B cell (primary cell): ENCODE measurements at regions not wholly inside any gene's neighbourhood (a gene's known extent, or its start where the extent isn't known, plus 50 kb on each side); places are given as distances from the start of the nearest gene placed in this dataset.
"Not testable (repeated sequence)": the region's sequence is repeated elsewhere in the genome, so short reads cannot be mapped to it uniquely, and the experiment has no call there.

ENCODE experiments used
- ATAC-seq: fragments of 200-7000 bp; cut with Tn5 transposase; one replicate; pipeline ENCODE4 v1.10.0; 2021; ENCODE audit warnings: low read depth, mild to moderate bottlenecking, moderate number of reproducible peaks, moderate library complexity
- CTCF ChIA-PET: fragments of 350-600 bp; sonication (Branson Sonifier 250); formaldehyde crosslinking; loops from one replicate; lab custom pipeline; 2021; ENCODE audit warnings: antibody characterized with exemption, inconsistent platforms; lab: Charles Lee
- POLR2A ChIA-PET: fragments of 350-600 bp; sonication (Branson Sonifier 250); formaldehyde crosslinking; loops from one replicate; lab custom pipeline; 2021; ENCODE audit warnings: antibody characterized with exemption; lab: Charles Lee
- DNase-seq: peaks from one replicate; pipeline ENCODE4 v3.0.0; 2013
- H2AFZ ChIP-seq: 2 replicates; pipeline ENCODE4 v1.6.1; 2012; ENCODE audit warnings: mild to moderate bottlenecking, low read depth, low read length; ENCODE audit not compliant: insufficient read depth, poor library complexity, severe bottlenecking
- H3K27ac ChIP-seq, 2 donors: 1 replicate in 1 of 2; 2 replicates in 1 of 2; pipeline ENCODE4 v1.5.1; 2012 to 2013; ENCODE audit warnings: low read length in 2 of 2, mild to moderate bottlenecking in 2 of 2, moderate library complexity in 1 of 2
- H3K27me3 ChIP-seq, 4 experiments: fragments of 200-600 bp in 1 of 4; sonication (generic) in 1 of 4; replicated peaks in 1 of 4; 1 replicate in 2 of 4; 2 replicates in 2 of 4; pipeline versions ENCODE4 v1.6.1 to v1.7.0; 2013 to 2016; ENCODE audit warnings: low read length in 3 of 4, mild to moderate bottlenecking in 2 of 4, mixed read lengths in 1 of 4, moderate library complexity in 1 of 4; ENCODE audit not compliant: insufficient read depth in 4 of 4, control insufficient read depth in 3 of 4; ENCODE audit errors: control extremely low read depth in 1 of 4
- H3K36me3 ChIP-seq, 2 experiments: replicated peaks in 1 of 2; 1 replicate in 1 of 2; 2 replicates in 1 of 2; pipeline versions ENCODE4 v1.6.1 to v1.7.1; 2013; ENCODE audit warnings: low read length in 1 of 2; ENCODE audit not compliant: insufficient read depth in 2 of 2, control insufficient read depth in 1 of 2; ENCODE audit errors: control extremely low read depth in 1 of 2, extremely low read depth in 1 of 2
- H3K4me1 ChIP-seq, 2 donors: fragments of 200-600 bp in 1 of 2; sonication (generic) in 1 of 2; 1 replicate in 1 of 2; 2 replicates in 1 of 2; pipeline versions ENCODE4 v1.5.1 to v1.6.1; 2013 to 2017; ENCODE audit warnings: low read length in 2 of 2; ENCODE audit not compliant: control insufficient read depth in 2 of 2, insufficient read depth in 2 of 2
- H3K4me2 ChIP-seq: replicated peaks from 2 replicates; pipeline ENCODE3; 2012; ENCODE audit warnings: mild to moderate bottlenecking, low read depth, low read length; ENCODE audit not compliant: poor library complexity, severe bottlenecking
- H3K4me3 ChIP-seq, 5 experiments: fragments of 200-600 bp in 1 of 5; sonication (generic) in 1 of 5; 1 replicate in 3 of 5; 2 replicates in 2 of 5; pipeline versions ENCODE4 v1.5.1 to v1.7.0; 2011 to 2016; ENCODE audit warnings: low read length in 4 of 5, mild to moderate bottlenecking in 4 of 5, low read depth in 2 of 5, control low read depth in 1 of 5, moderate library complexity in 1 of 5; ENCODE audit not compliant: insufficient read depth in 1 of 5; ENCODE audit errors: control extremely low read depth in 1 of 5, extremely low read depth in 1 of 5
- H3K79me2 ChIP-seq: fragments of 200-600 bp; sonication (generic); one replicate; pipeline ENCODE4 v1.6.0; 2016; ENCODE audit warnings: low read length; ENCODE audit not compliant: control insufficient read depth, insufficient read depth
- H3K9ac ChIP-seq: fragments of 200-600 bp; sonication (generic); 2 replicates; pipeline ENCODE4 v1.6.1; 2017; ENCODE audit warnings: mild to moderate bottlenecking, low read length, moderate library complexity
- H3K9me3 ChIP-seq, 3 donors: one replicate each; pipeline versions ENCODE4 v1.6.1 to v1.7.1; 2013; ENCODE audit warnings: low read length in 2 of 3; ENCODE audit not compliant: control insufficient read depth in 2 of 3, insufficient read depth in 1 of 3; ENCODE audit errors: control extremely low read depth in 1 of 3
- H4K20me1 ChIP-seq: 2 replicates; pipeline ENCODE4 v1.6.0; 2012; ENCODE audit warnings: mild to moderate bottlenecking, low read length; ENCODE audit not compliant: insufficient read depth, control insufficient read depth, poor library complexity, severe bottlenecking
- H3K27ac Mint-ChIP-seq: one replicate; pipeline ENCODE4 v1.8.0; 2021; ENCODE audit warnings: mixed read lengths
- H3K27me3 Mint-ChIP-seq: one replicate; pipeline ENCODE4 v1.8.0; 2021; ENCODE audit warnings: mixed read lengths
- H3K4me1 Mint-ChIP-seq: one replicate; pipeline ENCODE4 v1.8.0; 2021; ENCODE audit warnings: mixed read lengths
- H3K4me3 Mint-ChIP-seq: one replicate; pipeline ENCODE4 v1.8.0; 2021; ENCODE audit warnings: mixed read lengths
- H3K9me3 Mint-ChIP-seq: one replicate; pipeline ENCODE4 v1.8.0; 2022; ENCODE audit warnings: mixed read lengths; ENCODE audit not compliant: insufficient read depth
- CTCF ChIP-seq: fragments of 200-600 bp; IDR thresholded peaks from one replicate; pipeline ENCODE4 v1.8.0; 2022; ENCODE audit warnings: antibody characterized with exemption, mild to moderate bottlenecking
- EZH2 ChIP-seq: IDR thresholded peaks from 2 replicates; pipeline ENCODE4 v1.6.1; 2012; ENCODE audit warnings: borderline replicate concordance, low read depth, mild to moderate bottlenecking, moderate library complexity, low read length; ENCODE audit not compliant: insufficient read depth, poor library complexity, severe bottlenecking
- whole genome bisulfite sequencing: methylation state at CpG from one replicate; pipeline ENCODE4 v1.1.5; 2013; ENCODE audit warnings: missing lambda C conversion rate; ENCODE audit not compliant: insufficient coverage; 5-methylcytosine and 5-hydroxymethylcytosine counted together
- intact Hi-C: fragments of 100-400 bp; cut with micrococcal nuclease; formaldehyde crosslinking; loops from one replicate; pipeline ENCODE4 v1.10.0; 2022

- no peak overlapping the region for H3K4me2 ChIP-seq
- H3K9ac ChIP-seq = no peak overlapping the region
- no peaks in the 10 kb centered on the region for H3K4me1 Mint-ChIP-seq
- TF ChIP-seq CTCF = no peak
- no peak for TF ChIP-seq EZH2
- ChIA-PET POLR2A (no interaction called here), CTCF (no interaction called here)
- no peak overlapping the region for H3K4me3 ChIP-seq
- H3K27me3 ChIP-seq = no peaks in the 10 kb centered on the region
- intact Hi-C loops = no loop called here
- no CpG with 5 or more reads among the region's 2 CpGs for WGBS
- no peaks in the 10 kb centered on the region for H4K20me1 ChIP-seq
- H3K27ac Mint-ChIP-seq = no peak overlapping the region
- H3K36me3 ChIP-seq = no peaks in the 10 kb centered on the region
- H2AFZ ChIP-seq = no peak overlapping the region
- H3K79me2 ChIP-seq = no peaks in the 10 kb centered on the region
- no peaks in the 10 kb centered on the region for H3K27me3 Mint-ChIP-seq
- no peak for ATAC-seq
- no peak overlapping the region for H3K4me3 Mint-ChIP-seq
- peaks cover 0 to 14% (median 4%) of the 10 kb centered on the region in 3 donors for H3K9me3 ChIP-seq
- DNase-seq = no peak
- H3K9me3 Mint-ChIP-seq = peaks cover 19% of the 10 kb centered on the region
- H3K4me1 ChIP-seq = no peaks in the 10 kb centered on the region
- H3K27ac ChIP-seq = no peak overlapping the region
Measured at GRCh38 chr2:185511925-185512324, 226.7 kb upstream of the FSIP2 start.

- Mint-ChIP-seq H3K27ac (no peak overlapping the region), H3K4me1 (no peaks in the 10 kb centered on the region), H3K27me3 (no peaks in the 10 kb centered on the region), H3K9me3 (peaks cover 5% of the 10 kb centered on the region), H3K4me3 (no peak overlapping the region)
- Histone ChIP-seq H2AFZ (no peak overlapping the region), H3K27me3 (no peaks in the 10 kb centered on the region), H3K4me2 (no peak overlapping the region), H3K4me1 (no peaks in the 10 kb centered on the region), H3K27ac (no peak overlapping the region), H4K20me1 (no peaks in the 10 kb centered on the region), H3K9me3 (peaks cover 0 to 12% (median 0%) of the 10 kb centered on the region in 3 donors), H3K36me3 (no peaks in the 10 kb centered on the region), H3K79me2 (no peaks in the 10 kb centered on the region), H3K4me3 (no peak overlapping the region), H3K9ac (no peak overlapping the region)
- ChIA-PET CTCF (no interaction called here), POLR2A (no interaction called here)
- intact Hi-C loops = no loop called here
- no peak for ATAC-seq
- DNase-seq = no peak
- no peak for TF ChIP-seq EZH2
- no peak for TF ChIP-seq CTCF
- 85% methylated on average over 3 of the region's 6 CpGs for WGBS
Measured at GRCh38 chr2:185522472-185522871, 216.1 kb upstream of the FSIP2 start.

GRCh38 chr2:185524242-185524641, 214.4 kb upstream of the FSIP2 start:
- H2AFZ ChIP-seq, DNase-seq, H3K36me3 ChIP-seq, H3K4me1 ChIP-seq, ATAC-seq, H3K9me3 Mint-ChIP-seq, H3K9ac ChIP-seq, H4K20me1 ChIP-seq, H3K4me3 Mint-ChIP-seq, intact Hi-C loops, H3K4me2 ChIP-seq, H3K27ac Mint-ChIP-seq, POLR2A ChIA-PET, CTCF ChIA-PET, H3K79me2 ChIP-seq, H3K27me3 ChIP-seq, H3K9me3 ChIP-seq, H3K4me3 ChIP-seq, H3K27ac ChIP-seq, H3K4me1 Mint-ChIP-seq, H3K27me3 Mint-ChIP-seq: not testable (repeated sequence)
- WGBS = 75% methylated on average over 2 of the region's 2 CpGs
